HG03439 (cell line): ENCODE measurements at regions not wholly inside any gene's neighbourhood (a gene's known extent, or its start where the extent isn't known, plus 50 kb on each side); places are given as distances from the start of the nearest gene placed in this dataset.

Experiments
- ATAC-seq: cut with Tn5 transposase; IDR thresholded peaks from one replicate; pipeline ENCODE4 v1.9.1; 2021; ENCODE audit warnings: mild to moderate bottlenecking, moderate library complexity; ENCODE audit not compliant: unreplicated experiment

- ATAC-seq = peak; percentile 82
These were observed 89.4 kb upstream of the MAP2 start for GRCh38 chr2:209334188-209335017.

- ATAC-seq = no peak
These were observed 83.3 kb upstream of the MAP2 start for GRCh38 chr2:209340522-209340921.

- ATAC-seq = no peak
These were observed 79.5 kb upstream of the MAP2 start for GRCh38 chr2:209344349-209344748.

GRCh38 chr2:209348433-209348832 is 75.4 kb upstream of the MAP2 start:
- no peak for ATAC-seq

GRCh38 chr2:209351636-209352035 is 72.2 kb upstream of the MAP2 start:
- ATAC-seq = no peak

- ATAC-seq = no peak
These were observed 64.9 kb upstream of the MAP2 start for GRCh38 chr2:209358992-209359391.

DNA sequence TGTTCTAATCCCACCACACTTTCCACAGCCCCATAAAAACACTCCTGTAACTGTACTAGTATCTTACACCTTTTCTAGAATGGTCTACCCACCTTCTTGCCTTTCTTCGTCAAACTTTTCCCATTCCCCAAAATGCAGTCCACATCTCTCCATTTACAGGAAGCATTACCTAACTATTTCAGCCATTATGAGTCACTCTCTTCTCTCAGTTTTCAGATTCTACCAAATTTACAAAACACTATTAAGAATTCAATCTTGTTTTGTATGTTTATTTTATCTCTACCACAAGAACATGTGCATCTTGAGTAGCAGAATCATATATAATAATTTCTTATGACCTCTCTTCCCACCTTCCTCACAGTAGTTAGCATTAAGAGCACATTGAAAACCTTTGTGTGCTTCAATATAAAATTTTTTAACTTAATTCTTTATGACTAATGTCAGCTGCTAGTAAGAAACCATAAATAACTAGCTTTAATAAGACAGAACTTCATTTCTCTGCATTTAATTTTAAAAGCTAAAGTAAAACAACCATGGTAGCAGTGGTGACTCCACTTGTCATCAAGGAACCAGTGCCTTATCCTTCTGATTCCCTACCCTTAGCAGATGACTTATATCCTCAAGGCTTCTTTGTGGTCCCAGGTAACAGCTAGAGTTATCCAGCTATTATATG is 56.6 kb upstream of the MAP2 start:
- no peak for ATAC-seq

- no peak for ATAC-seq
These were observed 55.4 kb upstream of the MAP2 start for GRCh38 chr2:209368406-209368805.

- no peak for ATAC-seq
These were observed 54.9 kb upstream of the MAP2 start for GRCh38 chr2:209368914-209369313.

DNA sequence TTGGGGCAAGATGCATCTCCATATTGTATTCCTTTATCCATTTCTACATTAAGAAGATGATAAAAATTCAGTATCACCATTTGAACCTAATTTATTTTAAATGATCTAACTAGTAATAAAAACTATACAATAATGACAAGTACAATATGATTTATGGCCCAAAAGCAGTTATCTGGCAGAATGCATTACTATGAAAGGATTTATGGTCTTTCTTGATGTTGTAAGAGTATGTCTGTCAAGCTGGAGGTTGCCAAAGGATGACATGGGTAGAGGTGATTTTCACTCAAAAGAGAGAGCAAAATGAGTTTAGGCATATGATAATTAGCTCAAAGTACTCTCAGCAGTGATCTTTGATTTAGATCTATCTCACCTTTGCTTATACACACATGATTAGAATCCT is 54.2 kb upstream of the MAP2 start:
- ATAC-seq = no peak

DNA sequence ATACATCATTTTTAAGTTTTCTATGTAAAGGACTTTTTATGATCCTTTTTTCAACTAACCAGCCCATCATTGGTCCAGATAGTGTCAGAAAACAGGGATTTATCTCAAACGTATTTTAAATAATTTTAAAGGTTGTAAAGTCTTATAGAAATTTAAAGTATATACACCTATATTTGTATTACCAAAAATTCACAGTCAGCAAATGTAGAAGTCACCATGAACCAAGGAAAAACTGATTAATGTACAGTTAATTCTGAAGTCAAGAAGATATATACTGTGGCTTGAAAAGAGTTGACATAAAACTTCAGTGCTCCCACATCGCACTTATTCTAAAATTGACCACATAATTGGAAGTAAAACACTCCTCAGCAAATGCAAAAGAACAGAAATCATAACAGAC is 52.4 kb upstream of the MAP2 start:
- ATAC-seq = no peak
